IPS DF 6.9 (cell line): ENCODE measurements at regions not wholly inside any gene's neighbourhood (a gene's known extent, or its start where the extent isn't known, plus 50 kb on each side); places are given as distances from the start of the nearest gene placed in this dataset.

Experiments
- DNase-seq: peaks from one replicate; pipeline ENCODE4 v3.0.0-alpha.2; 2013; ENCODE audit warnings: low read depth, low spot score
- H3K27ac ChIP-seq: one replicate; pipeline ENCODE4 v1.5.1; 2013; ENCODE audit warnings: low read length, control low read depth
- H3K27me3 ChIP-seq: 2 replicates; pipeline ENCODE4 v1.6.1; 2013; ENCODE audit warnings: mild to moderate bottlenecking, low read length; ENCODE audit not compliant: control insufficient read depth, insufficient read depth
- H3K36me3 ChIP-seq: 2 replicates; pipeline ENCODE4 v1.6.1; 2013; ENCODE audit warnings: low read length; ENCODE audit not compliant: control insufficient read depth, insufficient read depth
- H3K4me1 ChIP-seq: 2 replicates; pipeline ENCODE4 v1.6.1; 2013; ENCODE audit warnings: low read length; ENCODE audit not compliant: control insufficient read depth, insufficient read depth
- H3K4me3 ChIP-seq: 2 replicates; pipeline ENCODE4 v1.5.1; 2013; ENCODE audit warnings: mild to moderate bottlenecking, low read length
- H3K9me3 ChIP-seq: 2 replicates; pipeline ENCODE4 v1.6.1; 2013; ENCODE audit warnings: low read length, inconsistent platforms; ENCODE audit not compliant: control insufficient read depth, insufficient read depth
- WGBS: extraction: QIAGEN DNeasy Blood & Tissue Kit; methylation state at CpG from one replicate; pipeline ENCODE4 v1.1.7; 2013; ENCODE audit warnings: mixed read lengths, missing lambda C conversion rate; ENCODE audit not compliant: insufficient read length, insufficient coverage; 5-methylcytosine and 5-hydroxymethylcytosine counted together

DNA sequence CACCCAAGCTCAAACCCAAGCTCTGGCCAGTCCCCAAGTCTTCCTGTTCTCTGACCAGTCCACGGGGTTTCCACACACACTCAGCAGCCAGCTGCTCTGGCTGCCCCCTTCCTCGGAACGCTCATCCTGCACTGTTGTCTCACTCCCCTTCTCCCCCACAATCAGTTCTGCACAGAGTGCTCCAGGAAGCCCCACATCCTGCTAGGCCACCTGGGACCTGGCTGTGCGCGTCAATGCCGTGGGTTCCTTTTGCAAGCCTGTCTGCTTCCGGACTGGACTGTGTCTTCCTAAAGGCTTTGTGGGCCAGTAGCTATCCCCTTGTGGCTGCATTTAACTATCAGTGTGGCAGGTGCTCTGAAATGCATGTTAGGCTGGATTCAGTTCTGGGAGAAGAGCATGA, 605.0 kb upstream of the RAB6C start:
- H3K4me3 ChIP-seq: no peak overlapping the region
- H3K4me1 ChIP-seq: peaks cover 1% of the 10 kb centered on the region; the same call in 1 of the 2 replicates
- no peak for DNase-seq
- H3K27ac ChIP-seq: no peak overlapping the region
- no peaks in the 10 kb centered on the region for H3K27me3 ChIP-seq
- H3K36me3 ChIP-seq: no peaks in the 10 kb centered on the region
- H3K9me3 ChIP-seq: no peaks in the 10 kb centered on the region
- WGBS: no CpG with 5 or more reads among the region's 7 CpGs

GRCh38 chr2:129375632-129376425, 603.6 kb upstream of the RAB6C start:
- Histone ChIP-seq H3K9me3 (no peaks in the 10 kb centered on the region), H3K27me3 (no peaks in the 10 kb centered on the region), H3K4me1 (peaks cover 3% of the 10 kb centered on the region), H3K4me3 (no peak overlapping the region), H3K27ac (no peak overlapping the region), H3K36me3 (no peaks in the 10 kb centered on the region)
- no peak for DNase-seq
- WGBS: no CpG with 5 or more reads among the region's 13 CpGs

GRCh38 chr2:129376426-129377077, 602.9 kb upstream of the RAB6C start:
- H3K4me3 ChIP-seq: no peak overlapping the region
- H3K27me3 ChIP-seq: no peaks in the 10 kb centered on the region
- no peak for DNase-seq
- H3K36me3 ChIP-seq: no peaks in the 10 kb centered on the region
- no peak overlapping the region for H3K27ac ChIP-seq
- H3K4me1 ChIP-seq: peaks cover 3% of the 10 kb centered on the region
- WGBS: no CpG with 5 or more reads among the region's 16 CpGs
- H3K9me3 ChIP-seq: no peaks in the 10 kb centered on the region

- H3K4me3 ChIP-seq: no peak overlapping the region
- H3K27me3 ChIP-seq: no peaks in the 10 kb centered on the region
- no peaks in the 10 kb centered on the region for H3K9me3 ChIP-seq
- WGBS: no CpG with 5 or more reads among the region's 4 CpGs
- no peaks in the 10 kb centered on the region for H3K36me3 ChIP-seq
- H3K27ac ChIP-seq: no peak overlapping the region
- H3K4me1 ChIP-seq: peaks cover 3% of the 10 kb centered on the region
- DNase-seq: no peak
These were observed 602.4 kb upstream of the RAB6C start for GRCh38 chr2:129377078-129377469.

DNA sequence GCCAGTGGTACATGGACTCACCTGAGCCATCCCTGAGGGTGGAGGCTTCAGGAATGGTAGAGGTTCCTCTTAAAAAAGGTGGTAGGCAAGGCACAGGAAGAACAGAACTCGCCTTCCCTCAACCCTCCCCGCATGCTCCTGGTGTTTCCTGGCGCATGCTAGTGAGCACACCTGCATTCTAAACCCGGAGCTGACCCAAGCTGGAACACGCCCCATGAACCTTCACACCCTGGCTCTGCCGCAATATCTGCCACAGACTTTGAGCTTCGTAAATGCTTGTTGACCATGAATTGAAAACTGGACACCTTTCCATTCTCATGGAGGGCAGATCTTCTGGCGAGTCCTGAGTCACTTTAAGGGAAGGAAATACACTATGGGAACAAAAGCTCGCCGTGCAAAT, 601.3 kb upstream of the RAB6C start:
- no CpG with 5 or more reads among the region's 10 CpGs for WGBS
- no peaks in the 10 kb centered on the region for H3K9me3 ChIP-seq
- H3K4me1 ChIP-seq: peaks cover 3% of the 10 kb centered on the region
- H3K4me3 ChIP-seq: no peak overlapping the region
- H3K27me3 ChIP-seq: no peaks in the 10 kb centered on the region
- no peak overlapping the region for H3K27ac ChIP-seq
- no peak for DNase-seq
- no peaks in the 10 kb centered on the region for H3K36me3 ChIP-seq

DNA sequence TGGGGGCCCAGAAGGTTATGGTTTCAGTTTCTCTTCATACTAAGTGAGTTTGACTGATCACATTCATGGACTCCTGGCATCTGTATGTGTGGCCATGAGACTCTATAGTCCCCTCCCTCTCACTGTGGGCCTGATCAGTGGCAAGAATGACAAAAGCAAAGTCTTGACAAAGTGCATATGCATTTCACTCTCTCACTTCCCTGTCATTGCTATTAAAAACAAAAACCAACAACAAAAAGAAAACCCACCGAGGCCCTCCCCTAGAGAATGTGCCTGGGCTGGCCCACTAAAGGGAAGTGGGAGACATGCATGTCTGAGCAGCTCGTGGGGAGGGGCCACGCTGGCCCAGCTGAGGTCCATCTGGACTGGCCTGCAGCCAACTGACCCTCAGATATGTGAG, 600.1 kb upstream of the RAB6C start:
- H3K36me3 ChIP-seq: no peaks in the 10 kb centered on the region
- H3K4me3 ChIP-seq: no peak overlapping the region
- H3K27me3 ChIP-seq: no peaks in the 10 kb centered on the region
- no peak for DNase-seq
- no CpG with 5 or more reads among the region's 3 CpGs for WGBS
- H3K4me1 ChIP-seq: peaks cover 3% of the 10 kb centered on the region
- no peaks in the 10 kb centered on the region for H3K9me3 ChIP-seq
- H3K27ac ChIP-seq: no peak overlapping the region

DNA sequence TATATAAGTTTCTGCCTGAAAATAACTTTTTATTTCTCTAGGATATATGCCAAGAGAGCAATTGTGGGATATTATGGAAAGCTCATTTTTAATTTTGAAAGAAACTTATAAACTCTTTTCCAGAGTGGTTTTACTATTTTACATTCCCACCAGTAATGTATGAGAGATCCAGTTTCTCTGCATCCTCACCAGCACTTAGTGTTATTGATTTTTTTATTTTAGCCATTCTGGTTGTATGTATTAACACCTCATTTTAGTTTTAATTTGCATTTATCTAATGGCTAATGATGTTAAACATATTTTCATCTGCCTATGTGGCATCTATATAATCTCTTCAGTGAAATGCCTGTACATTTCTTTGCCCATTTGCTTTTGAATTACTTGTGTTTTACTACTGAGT, 597.7 kb upstream of the RAB6C start:
- H3K4me3 ChIP-seq: no peak overlapping the region
- H3K27me3 ChIP-seq: no peaks in the 10 kb centered on the region
- no peak for DNase-seq
- H3K9me3 ChIP-seq: no peaks in the 10 kb centered on the region
- H3K36me3 ChIP-seq: no peaks in the 10 kb centered on the region
- peaks cover 2% of the 10 kb centered on the region for H3K4me1 ChIP-seq
- no peak overlapping the region for H3K27ac ChIP-seq

- Histone ChIP-seq H3K4me1 (no peaks in the 10 kb centered on the region), H3K27ac (no peak overlapping the region), H3K4me3 (no peak overlapping the region), H3K36me3 (no peaks in the 10 kb centered on the region), H3K9me3 (no peaks in the 10 kb centered on the region), H3K27me3 (no peaks in the 10 kb centered on the region)
- no CpG with 5 or more reads among the region's 2 CpGs for WGBS
- DNase-seq: no peak
These were observed 590.6 kb upstream of the RAB6C start for GRCh38 chr2:129388870-129389269.

DNA sequence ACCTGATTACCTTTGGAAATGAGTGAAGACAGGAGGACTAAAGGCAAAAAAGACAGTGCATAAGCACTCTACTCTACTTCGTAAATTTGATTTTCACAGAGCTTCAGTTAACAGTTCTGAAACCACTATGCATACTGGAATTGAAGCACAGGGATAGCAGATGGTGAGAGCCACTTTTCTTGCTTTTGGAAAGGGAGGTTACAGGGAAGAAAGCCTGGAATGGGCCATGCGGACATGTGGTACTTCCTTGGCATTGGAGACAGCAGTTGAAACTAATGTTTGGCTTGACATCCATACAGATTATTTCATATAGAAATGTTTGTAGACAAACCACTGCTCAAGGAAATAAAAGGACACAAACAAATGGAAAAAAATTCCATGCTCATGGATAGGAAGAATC, 585.6 kb upstream of the RAB6C start:
- no peaks in the 10 kb centered on the region for H3K9me3 ChIP-seq
- no peak for DNase-seq
- no peaks in the 10 kb centered on the region for H3K27me3 ChIP-seq
- no peak overlapping the region for H3K27ac ChIP-seq
- no CpG with 5 or more reads among the region's 2 CpGs for WGBS
- H3K4me3 ChIP-seq: no peak overlapping the region
- no peaks in the 10 kb centered on the region for H3K36me3 ChIP-seq
- no peaks in the 10 kb centered on the region for H3K4me1 ChIP-seq

DNA sequence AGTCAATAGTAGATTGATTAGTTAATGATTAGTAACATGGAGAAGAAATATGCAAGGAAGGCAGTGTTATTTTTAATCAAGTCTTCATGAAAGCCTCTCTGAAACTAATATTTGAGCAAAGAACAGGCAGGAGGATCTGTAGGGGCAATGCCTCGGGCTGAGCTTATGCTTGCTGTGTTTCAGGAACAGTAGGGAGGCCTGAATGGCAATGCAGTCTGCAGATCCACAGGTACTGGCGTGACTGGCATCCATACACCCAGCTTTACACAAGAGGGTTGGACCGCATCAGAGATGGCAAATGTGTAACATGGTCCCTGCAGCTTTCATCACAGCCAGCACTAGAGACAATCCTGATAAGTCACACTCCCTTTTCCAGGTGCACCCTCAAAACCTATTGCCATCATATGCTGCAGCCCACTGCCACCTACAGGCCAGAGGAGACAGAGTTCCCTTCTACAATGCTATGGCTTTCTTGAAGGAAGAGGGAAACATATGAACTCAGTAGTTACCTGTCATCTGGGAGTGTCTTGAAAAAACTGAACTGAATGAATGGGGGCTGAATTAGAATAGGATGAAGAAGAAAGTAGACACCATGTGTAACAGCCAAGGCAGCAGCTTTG, 582.4 kb upstream of the RAB6C start:
- Histone ChIP-seq H3K4me1 (no peaks in the 10 kb centered on the region), H3K4me3 (no peak overlapping the region)
- peak; percentile 45 for DNase-seq

More for the DNA sequence above, 582.4 kb upstream of the RAB6C start:
- no peak overlapping the region for H3K27ac ChIP-seq
- H3K27me3 ChIP-seq: no peaks in the 10 kb centered on the region
- no peaks in the 10 kb centered on the region for H3K9me3 ChIP-seq
- no CpG with 5 or more reads among the region's 3 CpGs for WGBS
- H3K36me3 ChIP-seq: no peaks in the 10 kb centered on the region
